Caco-2 (cell line): ENCODE measurements at regions not wholly inside any gene's neighbourhood (a gene's known extent, or its start where the extent isn't known, plus 50 kb on each side); places are given as distances from the start of the nearest gene placed in this dataset.

ENCODE experiments used
- BruUV-seq: library from RNA; stranded (reverse); fragments of 400-500 nt; replicated peaks from 2 replicates; lab custom pipeline; 2021; lab: Mats Ljungman, UMichigan
- CTCF ChIA-PET: fragments of 300-600 bp; sonication (Branson Sonifier 250); formaldehyde crosslinking; loops from one replicate; lab custom pipeline; 2022; ENCODE audit warnings: antibody characterized with exemption; lab: Charles Lee
- POLR2A ChIA-PET: fragments of 300-600 bp; sonication (Branson Sonifier 250); formaldehyde crosslinking; loops from one replicate; lab custom pipeline; 2022; ENCODE audit warnings: antibody characterized with exemption; lab: Charles Lee
- DNase-seq, 2 experiments: peaks; one replicate each; pipeline versions ENCODE4 v3.0.0 to v3.0.0-alpha.2; 2020 to 2022
- H3K27me3 ChIP-seq: replicated peaks from 2 replicates; pipeline ENCODE4 v1.6.0; 2011; ENCODE audit warnings: low read length; ENCODE audit not compliant: control insufficient read depth, insufficient read depth
- H3K36me3 ChIP-seq: 2 replicates; pipeline ENCODE4 v1.5.1; 2011; ENCODE audit warnings: low read length; ENCODE audit not compliant: control insufficient read depth, insufficient read depth
- H3K4me1 ChIP-seq: fragments of 250-450 bp; sonication (Bioruptor Pico); 2 replicates; pipeline ENCODE4 v1.5.1; 2020; ENCODE audit warnings: mild to moderate bottlenecking
- H3K4me3 ChIP-seq: 2 replicates; pipeline ENCODE4 v1.5.1; 2011; ENCODE audit warnings: low read depth, mild to moderate bottlenecking, control low read depth, low read length
- H3K9me3 ChIP-seq: fragments of 250-450 bp; sonication (Bioruptor Pico); 2 replicates; pipeline ENCODE4 v1.5.1; 2020; ENCODE audit warnings: mild to moderate bottlenecking, moderate library complexity
- H3K27ac Mint-ChIP-seq: one replicate; pipeline ENCODE4 v1.8.0; 2022; ENCODE audit warnings: mixed read lengths; ENCODE audit not compliant: unreplicated experiment
- H3K27me3 Mint-ChIP-seq: one replicate; pipeline ENCODE4 v1.8.0; 2022; ENCODE audit warnings: mixed read lengths; ENCODE audit not compliant: insufficient read depth, unreplicated experiment
- H3K36me3 Mint-ChIP-seq: one replicate; pipeline ENCODE4 v1.8.0; 2022; ENCODE audit warnings: mild to moderate bottlenecking, mixed read lengths; ENCODE audit not compliant: insufficient read depth, unreplicated experiment
- H3K4me1 Mint-ChIP-seq: one replicate; pipeline ENCODE4 v1.8.0; 2022; ENCODE audit warnings: low read depth, mixed read lengths; ENCODE audit not compliant: unreplicated experiment
- H3K4me3 Mint-ChIP-seq: one replicate; pipeline ENCODE4 v1.8.0; 2022; ENCODE audit warnings: mild to moderate bottlenecking, moderate library complexity, mixed read lengths; ENCODE audit not compliant: unreplicated experiment
- H3K9me3 Mint-ChIP-seq: one replicate; pipeline ENCODE4 v1.8.0; 2022; ENCODE audit warnings: mixed read lengths; ENCODE audit not compliant: unreplicated experiment
- CTCF ChIP-seq, 2 experiments: fragments of 200-600 bp in 1 of 2; IDR thresholded peaks; 1 replicate in 1 of 2; 2 replicates in 1 of 2; pipeline versions ENCODE4 v1.5.1 to v1.8.0; 2011 to 2022; ENCODE audit warnings: antibody characterized with exemption in 1 of 2, control low read depth in 1 of 2, inconsistent platforms in 1 of 2, low read depth in 1 of 2, low read length in 1 of 2, mild to moderate bottlenecking in 1 of 2, moderate library complexity in 1 of 2; ENCODE audit not compliant: insufficient read depth in 1 of 2, severe bottlenecking in 1 of 2, unreplicated experiment in 1 of 2
- intact Hi-C: fragments of 100-400 bp; cut with micrococcal nuclease; formaldehyde crosslinking; loops from one replicate; pipeline ENCODE4 v1.10.0; 2022; ENCODE audit not compliant: unreplicated experiment

- BruUV-seq: no TSS peak
- Histone ChIP-seq H3K9me3 (no peaks in the 10 kb centered on the region), H3K27me3 (no peaks in the 10 kb centered on the region), H3K4me1 (no peaks in the 10 kb centered on the region), H3K4me3 (no peak overlapping the region), H3K36me3 (no peaks in the 10 kb centered on the region)
- no peaks in the 10 kb centered on the region for H3K36me3 Mint-ChIP-seq
- intact Hi-C loops: no loop called here
- H3K27me3 Mint-ChIP-seq: peaks cover 8% of the 10 kb centered on the region
- POLR2A ChIA-PET: no interaction called here
- no peaks in the 10 kb centered on the region for H3K9me3 Mint-ChIP-seq
- TF ChIP-seq CTCF (IDR thresholded peaks at IDR 0.05; ENCODE audit: insufficient read depth in 1 of 2, low read depth in 1 of 2, low read length in 1 of 2, severe bottlenecking in 1 of 2, unreplicated experiment in 1 of 2): no peak
- no peak overlapping the region for H3K4me3 Mint-ChIP-seq
- DNase-seq: no peak
- H3K27ac Mint-ChIP-seq: no peak overlapping the region
- CTCF ChIA-PET: no interaction called here
- H3K4me1 Mint-ChIP-seq: no peaks in the 10 kb centered on the region
Observed at GRCh38 chr21:35791541-35792325, 268.6 kb downstream of the SETD4 start.

GRCh38 chr21:35783721-35784120 is 276.6 kb downstream of the SETD4 start:
- Mint-ChIP-seq H3K4me1 (no peaks in the 10 kb centered on the region), H3K27ac (no peak overlapping the region), H3K36me3 (no peaks in the 10 kb centered on the region), H3K9me3 (no peaks in the 10 kb centered on the region), H3K27me3 (peaks cover 8% of the 10 kb centered on the region), H3K4me3 (no peak overlapping the region)
- CTCF ChIA-PET: no interaction called here
- Histone ChIP-seq H3K36me3 (no peaks in the 10 kb centered on the region), H3K4me3 (no peak overlapping the region), H3K27me3 (no peaks in the 10 kb centered on the region), H3K4me1 (no peaks in the 10 kb centered on the region), H3K9me3 (no peaks in the 10 kb centered on the region)
- intact Hi-C loops: no loop called here
- no peak for DNase-seq
- POLR2A ChIA-PET: no interaction called here
- BruUV-seq: no TSS peak
- no peak for TF ChIP-seq CTCF (IDR thresholded peaks at IDR 0.05; ENCODE audit: insufficient read depth in 1 of 2, low read depth in 1 of 2, low read length in 1 of 2, severe bottlenecking in 1 of 2, unreplicated experiment in 1 of 2)

GRCh38 chr21:35782667-35783066 is 277.7 kb downstream of the SETD4 start:
- Histone ChIP-seq H3K4me3 (no peak overlapping the region), H3K27me3 (no peaks in the 10 kb centered on the region), H3K36me3 (no peaks in the 10 kb centered on the region), H3K9me3 (no peaks in the 10 kb centered on the region), H3K4me1 (no peaks in the 10 kb centered on the region)
- no peaks in the 10 kb centered on the region for H3K36me3 Mint-ChIP-seq
- DNase-seq: no peak
- no peaks in the 10 kb centered on the region for H3K4me1 Mint-ChIP-seq
- CTCF ChIA-PET: no interaction called here
- POLR2A ChIA-PET: no interaction called here
- TF ChIP-seq CTCF (IDR thresholded peaks at IDR 0.05; ENCODE audit: insufficient read depth in 1 of 2, low read depth in 1 of 2, low read length in 1 of 2, severe bottlenecking in 1 of 2, unreplicated experiment in 1 of 2): no peak
- peaks cover 10% of the 10 kb centered on the region for H3K27me3 Mint-ChIP-seq
- intact Hi-C loops: no loop called here
- H3K27ac Mint-ChIP-seq: no peak overlapping the region
- BruUV-seq: no TSS peak
- H3K4me3 Mint-ChIP-seq: no peak overlapping the region
- no peaks in the 10 kb centered on the region for H3K9me3 Mint-ChIP-seq
